ENCODE measurements at regions not wholly inside any gene's neighbourhood (a gene's known extent, or its start where the extent isn't known, plus 50 kb on each side); places are given as distances from the start of the nearest gene placed in this dataset.

DNA sequence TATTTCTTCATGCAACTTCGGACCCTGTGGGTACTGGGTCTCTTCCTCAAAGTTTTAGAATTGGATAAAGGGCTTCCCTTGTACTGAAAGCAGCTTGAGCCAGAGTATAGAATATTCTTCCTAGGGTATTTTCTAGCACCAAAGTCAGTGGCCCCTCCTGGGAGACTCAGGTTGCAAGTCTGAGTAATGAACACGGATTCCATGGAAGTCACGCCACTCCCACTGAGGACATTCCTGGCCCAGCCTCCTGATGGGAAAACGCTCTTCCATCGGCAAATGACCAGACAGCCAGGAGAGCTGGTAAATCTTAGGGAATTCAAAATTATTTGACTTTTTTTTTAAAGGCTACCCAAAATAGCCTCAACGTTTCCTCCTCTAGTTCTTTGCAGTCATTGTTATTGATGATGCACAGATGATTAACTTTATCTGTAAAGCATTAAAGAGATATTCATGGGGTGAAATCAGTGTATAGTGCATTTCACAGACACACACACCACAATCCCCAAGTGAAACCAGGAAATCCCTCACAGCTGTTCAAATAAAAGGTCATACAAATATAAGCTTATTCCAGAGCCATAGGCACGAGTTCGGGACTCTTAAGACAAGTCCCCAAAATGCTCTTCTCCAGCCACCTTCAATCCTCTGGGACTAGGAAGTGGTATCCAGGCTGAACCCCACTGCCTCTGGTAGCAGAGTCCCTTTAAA, 248.8 kb downstream of the SOD2 start:
- H3K9me3 ChIP-seq (ENCODE audit: control insufficient read depth in 2 of 2, insufficient read depth in 1 of 2, low read depth in 1 of 2, low read length in 1 of 2): peaks cover 0 to 6% of the 10 kb centered on the region in 2 donors
- FAIRE-seq: no peak
- WGBS, 3 donors: 70 to 76% (median 71%) methylated on average over 8 of the region's 8 CpGs

GRCh38 chr6:159443417-159443920, 249.6 kb downstream of the SOD2 start:
- WGBS, 3 donors: 60 to 72% (median 66%) methylated on average over 8 of the region's 8 CpGs
- H3K36me3 ChIP-seq (ENCODE audit: control insufficient read depth in 3 of 3, insufficient read depth in 2 of 3, low read depth in 1 of 3, low read length in 3 of 3): no peaks in the 10 kb centered on the region
- H3K9me3 ChIP-seq (ENCODE audit: control insufficient read depth in 2 of 2, insufficient read depth in 1 of 2, low read depth in 1 of 2, low read length in 1 of 2): peaks cover 0 to 6% of the 10 kb centered on the region in 2 donors
- H3K27ac ChIP-seq (ENCODE audit: low read depth in 1 of 3, low read length in 2 of 3): no peak overlapping the region
- no peak overlapping the region for H3K4me3 ChIP-seq (ENCODE audit: low read depth in 1 of 3, low read length in 3 of 3)
- no peak for FAIRE-seq
- H3K27me3 ChIP-seq (ENCODE audit: control insufficient read depth in 3 of 3, insufficient read depth in 3 of 3, low read length in 3 of 3): peaks cover 0 to 8% (median 0%) of the 10 kb centered on the region in 3 donors
- no peaks in the 10 kb centered on the region for H3K4me1 ChIP-seq (ENCODE audit: control insufficient read depth in 3 of 3, insufficient read depth in 2 of 3, low read depth in 1 of 3, low read length in 2 of 3)
- DNase-seq: no peak

More for the DNA sequence above, 248.8 kb downstream of the SOD2 start:
- Histone ChIP-seq H3K27ac (ENCODE audit: low read depth in 1 of 3, low read length in 2 of 3) (no peak overlapping the region), H3K27me3 (ENCODE audit: control insufficient read depth in 3 of 3, insufficient read depth in 3 of 3, low read length in 3 of 3) (peaks cover 0 to 8% (median 0%) of the 10 kb centered on the region in 3 donors), H3K4me1 (ENCODE audit: control insufficient read depth in 3 of 3, insufficient read depth in 2 of 3, low read depth in 1 of 3, low read length in 2 of 3) (no peaks in the 10 kb centered on the region), H3K36me3 (ENCODE audit: control insufficient read depth in 3 of 3, insufficient read depth in 2 of 3, low read depth in 1 of 3, low read length in 3 of 3) (no peaks in the 10 kb centered on the region), H3K4me3 (ENCODE audit: low read depth in 1 of 3, low read length in 3 of 3) (no peak overlapping the region)
- DNase-seq: no peak

DNA sequence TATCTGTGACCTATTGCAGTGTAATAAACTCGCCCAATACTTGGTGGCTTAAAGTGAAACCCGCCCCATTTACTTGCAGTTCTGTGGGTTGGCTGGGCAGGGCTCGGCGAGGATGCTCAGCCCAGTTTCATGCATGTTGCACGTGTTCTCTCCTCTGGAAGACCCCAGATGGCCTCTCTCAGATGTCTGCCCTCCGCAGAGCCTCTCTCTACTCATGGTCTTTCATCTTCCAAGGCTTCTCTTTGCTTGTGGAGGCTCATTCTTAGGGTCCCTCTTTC, 251.4 kb downstream of the SOD2 start:
- Histone ChIP-seq H3K27me3 (ENCODE audit: control insufficient read depth in 3 of 3, insufficient read depth in 3 of 3, low read length in 3 of 3) (peaks cover 0 to 5% (median 0%) of the 10 kb centered on the region in 3 donors), H3K27ac (ENCODE audit: low read depth in 1 of 3, low read length in 2 of 3) (no peak overlapping the region), H3K4me1 (ENCODE audit: control insufficient read depth in 3 of 3, insufficient read depth in 2 of 3, low read depth in 1 of 3, low read length in 2 of 3) (no peaks in the 10 kb centered on the region), H3K4me3 (ENCODE audit: low read depth in 1 of 3, low read length in 3 of 3) (no peak overlapping the region), H3K9me3 (ENCODE audit: control insufficient read depth in 2 of 2, insufficient read depth in 1 of 2, low read depth in 1 of 2, low read length in 1 of 2) (peaks cover 0 to 6% of the 10 kb centered on the region in 2 donors), H3K36me3 (ENCODE audit: control insufficient read depth in 3 of 3, insufficient read depth in 2 of 3, low read depth in 1 of 3, low read length in 3 of 3) (no peaks in the 10 kb centered on the region)
- FAIRE-seq (no peak), DNase-seq (no peak)
- WGBS, 3 donors: 75 to 85% (median 80%) methylated on average over 6 of the region's 6 CpGs

DNA sequence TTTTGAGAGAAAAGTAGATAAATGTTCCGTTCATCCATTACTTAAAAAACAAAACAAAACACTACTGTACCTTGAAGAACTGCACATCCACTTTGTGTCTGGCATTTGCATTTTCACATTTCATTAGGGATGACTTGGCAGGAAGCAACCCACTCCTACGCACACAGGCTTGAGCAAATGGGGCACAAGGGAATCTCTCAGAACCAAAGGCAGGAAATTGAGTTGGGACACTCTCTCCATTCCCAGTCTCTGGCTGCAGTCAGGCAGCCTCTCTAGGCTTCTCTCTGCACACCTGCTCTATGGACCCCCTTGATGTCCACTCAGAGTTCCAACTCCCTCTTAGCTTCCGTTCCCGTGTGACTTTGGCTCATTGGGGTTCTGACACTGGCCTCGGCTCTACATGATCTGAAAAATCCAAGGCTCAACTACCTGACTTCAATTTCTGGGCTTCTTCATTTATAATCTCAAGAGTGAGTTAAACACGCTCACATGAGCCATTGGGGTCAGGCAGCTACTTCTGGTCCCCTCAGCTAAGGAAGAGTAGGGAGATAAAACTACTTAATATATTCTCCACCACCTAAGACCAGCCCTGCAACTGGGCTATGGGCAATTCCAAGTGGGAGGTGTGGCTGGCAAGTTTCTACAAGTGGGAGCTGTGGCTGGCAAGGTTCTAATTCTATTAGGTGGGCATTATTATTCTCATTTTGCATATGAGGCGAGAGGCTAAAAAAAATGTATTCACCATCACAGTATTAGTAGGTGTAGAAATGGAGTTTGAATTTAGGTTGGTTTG, 251.9 kb downstream of the SOD2 start:
- H3K9me3 ChIP-seq (ENCODE audit: control insufficient read depth in 2 of 2, insufficient read depth in 1 of 2, low read depth in 1 of 2, low read length in 1 of 2): peaks cover 0 to 6% of the 10 kb centered on the region in 2 donors
- DNase-seq: no peak
- H3K27ac ChIP-seq (ENCODE audit: low read depth in 1 of 3, low read length in 2 of 3): no peak overlapping the region
- H3K4me3 ChIP-seq (ENCODE audit: low read depth in 1 of 3, low read length in 3 of 3): no peak overlapping the region
- no peak for FAIRE-seq
- no peaks in the 10 kb centered on the region for H3K36me3 ChIP-seq (ENCODE audit: control insufficient read depth in 3 of 3, insufficient read depth in 2 of 3, low read depth in 1 of 3, low read length in 3 of 3)
- H3K27me3 ChIP-seq (ENCODE audit: control insufficient read depth in 3 of 3, insufficient read depth in 3 of 3, low read length in 3 of 3): peaks cover 0 to 5% (median 0%) of the 10 kb centered on the region in 3 donors
- 74 to 91% (median 82%) methylated on average over 7 of the region's 7 CpGs for WGBS, 3 donors
- no peaks in the 10 kb centered on the region for H3K4me1 ChIP-seq (ENCODE audit: control insufficient read depth in 3 of 3, insufficient read depth in 2 of 3, low read depth in 1 of 3, low read length in 2 of 3)

DNA sequence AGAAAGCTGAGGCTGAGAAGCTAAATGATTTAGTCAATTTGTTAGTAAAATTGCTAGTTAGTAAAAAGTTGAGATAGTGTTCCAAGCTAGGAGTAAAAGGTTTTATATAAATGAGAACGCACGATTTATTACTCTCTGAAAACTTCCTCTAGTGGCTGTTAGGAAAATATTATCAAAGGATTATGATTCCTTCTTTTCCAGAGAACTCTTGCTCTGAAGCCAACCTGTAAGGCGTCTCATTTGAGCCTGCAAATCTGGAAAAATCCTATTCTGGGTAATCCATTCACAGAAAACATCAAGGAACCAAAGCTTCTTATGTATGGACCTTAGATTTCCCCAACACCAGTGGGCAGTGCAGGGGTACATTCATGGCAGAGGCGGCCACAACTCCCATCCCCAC, 252.7 kb downstream of the SOD2 start:
- H3K27me3 ChIP-seq (ENCODE audit: control insufficient read depth in 3 of 3, insufficient read depth in 3 of 3, low read length in 3 of 3): peaks cover 0 to 5% (median 0%) of the 10 kb centered on the region in 3 donors
- no peaks in the 10 kb centered on the region for H3K4me1 ChIP-seq (ENCODE audit: control insufficient read depth in 3 of 3, insufficient read depth in 2 of 3, low read depth in 1 of 3, low read length in 2 of 3)
- DNase-seq (no peak), FAIRE-seq (no peak)
- no peaks in the 10 kb centered on the region for H3K36me3 ChIP-seq (ENCODE audit: control insufficient read depth in 3 of 3, insufficient read depth in 2 of 3, low read depth in 1 of 3, low read length in 3 of 3)
- 78 to 81% (median 79%) methylated on average over 4 of the region's 4 CpGs for WGBS, 3 donors
- H3K4me3 ChIP-seq (ENCODE audit: low read depth in 1 of 3, low read length in 3 of 3): no peak overlapping the region
- H3K27ac ChIP-seq (ENCODE audit: low read depth in 1 of 3, low read length in 2 of 3): no peak overlapping the region
- peaks cover 0 to 3% of the 10 kb centered on the region in 2 donors for H3K9me3 ChIP-seq (ENCODE audit: control insufficient read depth in 2 of 2, insufficient read depth in 1 of 2, low read depth in 1 of 2, low read length in 1 of 2)

GRCh38 chr6:159439651-159440050, 253.4 kb downstream of the SOD2 start:
- WGBS, 3 donors: 62 to 83% (median 80%) methylated on average over 1 of the region's 1 CpG
- H3K36me3 ChIP-seq (ENCODE audit: control insufficient read depth in 3 of 3, insufficient read depth in 2 of 3, low read depth in 1 of 3, low read length in 3 of 3): no peaks in the 10 kb centered on the region
- FAIRE-seq: no peak
- no peak for DNase-seq
- no peak overlapping the region for H3K4me3 ChIP-seq (ENCODE audit: low read depth in 1 of 3, low read length in 3 of 3)
- no peaks in the 10 kb centered on the region for H3K4me1 ChIP-seq (ENCODE audit: control insufficient read depth in 3 of 3, insufficient read depth in 2 of 3, low read depth in 1 of 3, low read length in 2 of 3)
- H3K9me3 ChIP-seq (ENCODE audit: control insufficient read depth in 2 of 2, insufficient read depth in 1 of 2, low read depth in 1 of 2, low read length in 1 of 2): peaks cover 0 to 3% of the 10 kb centered on the region in 2 donors
- peaks cover 0 to 3% (median 0%) of the 10 kb centered on the region in 3 donors for H3K27me3 ChIP-seq (ENCODE audit: control insufficient read depth in 3 of 3, insufficient read depth in 3 of 3, low read length in 3 of 3)
- H3K27ac ChIP-seq (ENCODE audit: low read depth in 1 of 3, low read length in 2 of 3): no peak overlapping the region

DNA sequence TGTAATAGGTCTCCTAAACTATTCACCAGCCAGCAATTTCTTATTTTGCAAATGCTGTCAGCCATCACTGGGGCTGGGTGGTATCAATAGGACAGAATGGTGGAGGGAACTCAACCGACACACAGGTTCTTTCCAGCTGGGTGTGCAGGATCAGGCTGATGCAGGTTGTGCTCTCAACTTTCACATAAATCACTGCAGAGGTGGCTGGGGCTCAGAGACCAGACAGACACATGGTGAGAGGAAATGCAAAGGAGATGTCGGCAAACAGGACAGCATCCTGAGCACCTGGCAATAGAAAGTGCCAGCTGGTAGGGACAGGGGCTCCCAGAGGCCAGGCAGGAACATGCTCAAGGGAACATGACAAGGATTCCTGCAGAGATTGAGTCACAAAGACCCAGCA, 254.9 kb downstream of the SOD2 start:
- 77 to 86% (median 78%) methylated on average over 2 of the region's 2 CpGs for WGBS, 3 donors
- DNase-seq (no peak), FAIRE-seq (no peak)
- Histone ChIP-seq H3K9me3 (ENCODE audit: control insufficient read depth in 2 of 2, insufficient read depth in 1 of 2, low read depth in 1 of 2, low read length in 1 of 2) (peaks cover 1 to 16% of the 10 kb centered on the region in 2 donors), H3K27me3 (ENCODE audit: control insufficient read depth in 3 of 3, insufficient read depth in 3 of 3, low read length in 3 of 3) (no peaks in the 10 kb centered on the region), H3K36me3 (ENCODE audit: control insufficient read depth in 3 of 3, insufficient read depth in 2 of 3, low read depth in 1 of 3, low read length in 3 of 3) (no peaks in the 10 kb centered on the region), H3K4me3 (ENCODE audit: low read depth in 1 of 3, low read length in 3 of 3) (no peak overlapping the region), H3K27ac (ENCODE audit: low read depth in 1 of 3, low read length in 2 of 3) (no peak overlapping the region), H3K4me1 (ENCODE audit: control insufficient read depth in 3 of 3, insufficient read depth in 2 of 3, low read depth in 1 of 3, low read length in 2 of 3) (no peaks in the 10 kb centered on the region)

DNA sequence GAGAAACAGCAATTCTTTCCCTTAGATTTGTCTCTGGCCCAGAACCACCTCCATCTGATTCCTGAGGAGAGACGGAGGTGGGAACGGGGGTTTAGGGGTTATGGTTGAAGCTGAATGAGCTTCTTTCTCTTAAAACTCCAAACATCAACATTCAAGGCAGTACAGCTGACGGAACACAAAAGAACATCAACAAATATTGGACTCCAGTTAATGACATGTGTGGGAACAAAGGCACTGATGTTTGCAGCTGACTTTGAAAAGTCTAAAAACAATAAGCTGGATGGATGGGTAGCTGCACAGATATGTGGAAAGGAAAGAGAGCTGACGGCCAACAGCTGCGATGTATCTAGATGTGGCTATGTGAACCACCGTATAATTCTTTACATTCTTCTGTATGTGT, 256.5 kb downstream of the SOD2 start:
- no peak for DNase-seq
- 76 to 88% (median 84%) methylated on average over 6 of the region's 6 CpGs for WGBS, 3 donors

More for the DNA sequence above, 256.5 kb downstream of the SOD2 start:
- Histone ChIP-seq H3K27me3 (ENCODE audit: control insufficient read depth in 3 of 3, insufficient read depth in 3 of 3, low read length in 3 of 3) (no peaks in the 10 kb centered on the region), H3K27ac (ENCODE audit: low read depth in 1 of 3, low read length in 2 of 3) (no peak overlapping the region), H3K36me3 (ENCODE audit: control insufficient read depth in 3 of 3, insufficient read depth in 2 of 3, low read depth in 1 of 3, low read length in 3 of 3) (no peaks in the 10 kb centered on the region), H3K9me3 (ENCODE audit: control insufficient read depth in 2 of 2, insufficient read depth in 1 of 2, low read depth in 1 of 2, low read length in 1 of 2) (peaks cover 1 to 21% of the 10 kb centered on the region in 2 donors), H3K4me1 (ENCODE audit: control insufficient read depth in 3 of 3, insufficient read depth in 2 of 3, low read depth in 1 of 3, low read length in 2 of 3) (no peaks in the 10 kb centered on the region), H3K4me3 (ENCODE audit: low read depth in 1 of 3, low read length in 3 of 3) (no peak overlapping the region)
- no peak for FAIRE-seq

Data from small intestine (tissue), 7 donors.